ENCODE measurements at regions not wholly inside any gene's neighbourhood (a gene's known extent, or its start where the extent isn't known, plus 50 kb on each side); places are given as distances from the start of the nearest gene placed in this dataset.
"Not testable (repeated sequence)": the region's sequence is repeated elsewhere in the genome, so short reads cannot be mapped to it uniquely, and the experiment has no call there.

- not testable (repeated sequence) for TF ChIP-seq POLR2AphosphoS5, CTCF, EP300 (IDR thresholded peaks at IDR 0.05)
These were observed 115.6 kb upstream of the ATXN1 start for GRCh38 chr6:16876852-16877251.

All from upper lobe of left lung (tissue), 4 donors.